HG03565 (cell line): ENCODE measurements at regions not wholly inside any gene's neighbourhood (a gene's known extent, or its start where the extent isn't known, plus 50 kb on each side); places are given as distances from the start of the nearest gene placed in this dataset.
"Not testable (repeated sequence)": the region's sequence is repeated elsewhere in the genome, so short reads cannot be mapped to it uniquely, and the experiment has no call there.

Experiments
- ATAC-seq: cut with Tn5 transposase; IDR thresholded peaks from one replicate; pipeline ENCODE4 v1.9.1; 2021; ENCODE audit warnings: mild to moderate bottlenecking, moderate library complexity; ENCODE audit not compliant: unreplicated experiment

DNA sequence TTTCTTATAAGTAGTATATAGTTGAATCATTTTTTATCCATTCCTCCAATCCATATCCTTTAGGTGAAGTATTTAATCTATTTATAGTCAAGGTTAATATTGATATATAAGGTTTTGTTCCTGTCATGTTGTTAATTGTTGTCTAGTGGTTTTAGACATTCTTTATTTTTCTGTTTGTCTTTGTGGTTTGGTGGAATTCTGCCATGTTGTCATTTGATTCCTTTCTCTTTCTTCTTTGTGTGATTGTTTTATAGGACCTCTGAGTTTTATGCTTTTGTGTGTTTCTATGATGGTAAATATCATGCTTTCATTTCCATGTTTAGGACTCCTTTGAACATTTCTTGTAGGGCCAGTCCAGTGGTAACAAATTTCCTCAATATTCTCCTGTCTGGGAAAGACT is 450.3 kb upstream of the BTBD3 start:
- no peak for ATAC-seq

DNA sequence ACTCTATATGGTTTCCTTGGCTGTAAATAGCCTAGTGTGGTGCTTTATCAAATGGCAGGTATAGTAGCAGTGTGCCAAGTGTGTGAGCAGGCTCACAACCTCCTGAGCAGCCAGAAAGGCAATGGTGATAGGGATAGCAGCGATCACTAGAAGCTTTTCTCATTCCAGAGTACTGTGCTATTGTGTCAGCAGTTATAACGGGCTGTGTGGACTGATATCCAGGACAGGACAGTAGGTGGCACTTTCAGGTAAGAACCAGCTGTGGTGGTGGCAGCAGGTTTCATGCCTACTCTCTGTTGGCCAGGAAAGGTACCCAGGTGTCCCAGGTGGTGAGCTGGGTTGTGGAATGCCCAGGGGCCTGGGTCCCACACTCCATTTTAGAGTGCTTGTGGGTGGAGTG is 448.8 kb upstream of the BTBD3 start:
- no peak for ATAC-seq

DNA sequence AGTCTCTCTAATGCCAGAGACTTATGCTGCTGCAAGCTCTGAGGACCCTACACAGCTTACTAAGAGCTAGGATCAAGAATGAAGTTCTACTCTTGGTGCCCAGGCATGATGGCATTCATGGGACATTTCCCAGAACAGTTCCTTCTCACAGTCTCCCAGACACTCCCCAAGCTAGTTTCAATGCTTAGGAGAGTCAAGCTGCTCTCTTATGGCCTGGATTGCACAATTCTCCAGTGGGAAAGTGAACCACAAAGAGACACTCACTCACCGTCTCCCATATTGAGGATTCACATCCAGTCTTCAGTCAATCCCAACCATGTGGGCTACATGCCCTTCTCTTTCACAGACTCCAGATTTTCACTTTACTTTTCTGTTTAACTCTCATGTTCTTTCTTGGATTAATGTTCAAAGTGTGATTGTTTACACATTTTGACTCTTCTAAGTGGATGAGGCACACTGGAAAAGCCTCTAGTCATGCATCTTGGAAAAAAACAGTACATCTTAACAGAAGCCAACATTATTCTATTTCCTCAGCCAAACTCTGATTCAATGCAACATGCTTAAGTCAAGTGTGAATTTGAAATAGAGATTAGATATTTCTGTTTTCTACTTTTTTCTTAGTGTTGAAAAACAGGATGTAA is 447.8 kb upstream of the BTBD3 start:
- no peak for ATAC-seq

DNA sequence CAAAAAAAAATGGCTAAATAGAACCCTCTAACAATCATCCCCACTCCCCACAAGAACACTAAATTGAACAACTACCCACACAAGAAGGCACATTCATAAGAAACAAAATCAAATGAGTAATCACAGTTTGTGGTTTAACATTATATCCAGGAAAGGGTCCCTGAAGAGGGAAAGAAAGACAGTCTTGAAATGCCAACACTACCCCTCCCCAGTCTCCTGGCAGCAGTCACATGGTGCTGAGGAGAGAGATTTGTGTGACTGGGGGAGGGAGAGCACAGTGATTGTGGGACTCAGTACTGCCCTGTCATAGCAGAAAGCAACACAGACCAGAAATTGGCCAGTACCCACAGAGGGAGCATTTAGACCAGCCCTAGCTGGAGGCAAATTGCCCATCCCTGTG is 443.7 kb upstream of the BTBD3 start:
- ATAC-seq: no peak

DNA sequence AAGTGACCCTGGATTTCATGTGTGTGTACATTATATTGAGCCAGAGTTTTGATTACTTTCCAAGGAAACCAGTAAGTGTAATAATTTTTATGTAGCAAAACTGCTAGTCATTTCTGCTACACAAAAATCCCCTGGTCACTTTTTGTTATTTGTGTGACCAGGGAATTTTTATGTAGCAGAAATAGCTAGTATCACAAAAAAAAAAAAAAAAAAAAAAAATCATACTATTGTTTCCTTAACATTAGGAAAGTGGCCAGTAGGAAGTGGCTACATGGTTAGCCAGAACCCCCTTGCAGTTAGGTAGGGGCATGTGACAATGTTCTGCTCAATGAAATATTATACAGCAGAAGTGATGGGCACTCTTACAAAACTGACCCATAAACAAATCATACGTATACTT is 434.0 kb upstream of the BTBD3 start:
- no peak for ATAC-seq

DNA sequence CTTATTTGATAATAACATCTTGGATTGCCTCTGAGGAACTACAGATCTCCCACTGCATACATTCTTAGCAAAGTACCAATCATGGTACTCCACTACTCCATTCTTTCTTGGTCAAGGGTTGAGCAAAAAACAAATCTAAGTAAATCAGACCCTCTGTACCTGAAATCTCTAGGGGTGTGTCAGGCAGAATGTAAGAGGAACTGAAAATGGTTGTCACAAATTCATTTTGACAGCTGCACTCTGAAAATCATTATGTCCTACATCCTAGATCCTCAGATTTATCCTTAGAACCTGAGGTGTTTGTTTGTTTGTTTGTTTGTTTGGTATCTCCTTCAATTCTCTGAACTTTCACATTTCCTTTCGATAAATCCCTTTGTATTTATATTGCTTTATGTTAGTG is 433.2 kb upstream of the BTBD3 start:
- no peak for ATAC-seq

DNA sequence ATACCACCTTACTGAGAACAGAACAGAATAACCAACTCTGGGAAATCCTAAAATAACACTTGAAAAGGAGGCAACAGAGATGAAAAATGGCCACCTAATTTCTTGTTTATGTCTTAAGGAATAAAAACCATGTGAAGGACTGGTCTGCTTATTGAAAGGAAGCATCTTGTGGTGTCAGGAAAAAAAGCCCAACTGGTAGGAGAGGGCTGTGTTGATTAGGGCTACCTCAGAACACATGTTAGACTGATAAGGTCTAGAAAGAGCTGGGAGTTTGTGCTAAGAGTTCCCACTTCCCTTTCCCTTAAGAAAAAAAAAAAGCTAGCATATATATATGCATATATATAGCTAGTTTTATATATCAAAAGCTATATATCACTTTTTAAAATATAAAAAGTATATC is 425.3 kb upstream of the BTBD3 start:
- no peak for ATAC-seq

DNA sequence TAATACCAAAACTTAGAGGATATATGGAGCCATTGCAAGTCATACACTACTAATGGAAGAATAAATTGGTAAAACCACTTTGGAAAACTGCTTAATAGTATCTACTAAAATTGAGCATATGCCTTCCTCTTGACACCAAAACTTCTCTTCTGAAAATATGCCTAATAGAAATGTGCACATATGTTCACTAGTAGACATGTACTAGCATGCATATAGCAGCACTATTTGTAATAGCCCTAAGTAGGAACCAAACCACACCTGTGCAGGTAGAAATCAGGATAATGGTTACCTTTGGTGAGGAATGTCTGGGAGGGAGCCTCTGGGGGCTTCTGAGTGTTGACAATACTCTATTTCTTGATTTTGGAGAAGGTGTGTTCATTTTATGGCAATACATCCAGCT is 424.8 kb upstream of the BTBD3 start:
- no peak for ATAC-seq

DNA sequence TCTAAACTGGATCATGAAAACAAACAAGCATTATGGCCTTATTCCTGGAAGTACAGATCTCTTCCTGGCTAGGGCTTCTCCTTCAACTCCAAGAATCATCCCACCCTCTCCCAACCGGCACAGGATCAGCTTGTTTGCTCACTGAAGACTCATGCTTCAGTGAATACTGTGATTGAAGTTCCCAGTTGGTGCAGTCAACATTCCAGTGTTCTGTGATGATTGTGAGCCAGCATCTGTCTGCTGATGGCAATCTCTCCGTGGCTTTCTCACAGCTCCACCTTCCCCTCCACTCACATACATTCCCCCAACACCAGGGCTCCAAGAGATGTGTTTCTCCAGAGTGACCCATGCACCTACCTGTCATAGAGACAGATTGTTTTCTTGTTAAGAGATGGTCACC is 421.3 kb upstream of the BTBD3 start:
- no peak for ATAC-seq

DNA sequence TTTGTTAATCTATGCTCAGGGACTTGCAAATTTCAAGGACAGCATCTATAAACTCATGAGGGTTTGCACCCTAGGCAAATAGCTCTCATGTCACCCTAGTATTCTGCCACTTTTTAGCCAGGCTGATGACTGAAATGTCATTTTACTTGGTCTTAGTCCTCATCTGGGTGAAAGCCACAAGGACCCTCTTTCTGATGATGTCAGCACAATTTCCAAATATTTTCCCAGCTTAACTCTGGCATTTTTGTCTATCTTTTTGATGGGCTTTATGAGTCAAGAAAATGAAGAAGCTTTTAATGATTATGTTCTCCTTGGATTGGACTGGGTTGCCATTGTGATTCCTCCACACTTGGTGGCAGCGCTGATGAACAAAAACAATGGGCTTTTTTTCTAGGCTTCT is 420.1 kb upstream of the BTBD3 start:
- ATAC-seq: no peak

DNA sequence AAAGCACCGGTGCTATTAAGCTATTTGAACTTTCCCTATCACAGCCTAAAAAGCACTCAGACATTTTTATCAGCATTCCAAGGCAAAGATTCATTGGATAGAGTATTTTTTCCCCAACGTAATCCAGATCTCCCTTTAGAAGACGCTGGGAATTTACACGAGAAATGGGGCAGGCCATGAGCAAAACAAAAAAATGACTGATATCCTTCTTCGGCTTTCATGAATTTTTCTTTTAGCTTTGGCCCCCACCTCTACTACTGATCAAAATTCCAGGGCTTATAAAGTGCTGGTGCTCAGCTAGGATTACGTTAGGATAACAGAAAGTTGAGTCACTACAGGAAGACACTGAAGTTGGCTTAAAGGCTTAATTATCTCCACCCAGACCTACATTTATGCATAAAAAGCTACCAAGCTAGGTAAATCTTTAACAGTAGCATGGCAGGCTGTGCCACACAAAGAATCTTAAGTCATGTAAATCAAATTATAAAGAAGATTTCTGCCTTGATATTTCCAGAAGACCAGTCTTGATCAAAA is 418.5 kb upstream of the BTBD3 start:
- ATAC-seq: no peak

DNA sequence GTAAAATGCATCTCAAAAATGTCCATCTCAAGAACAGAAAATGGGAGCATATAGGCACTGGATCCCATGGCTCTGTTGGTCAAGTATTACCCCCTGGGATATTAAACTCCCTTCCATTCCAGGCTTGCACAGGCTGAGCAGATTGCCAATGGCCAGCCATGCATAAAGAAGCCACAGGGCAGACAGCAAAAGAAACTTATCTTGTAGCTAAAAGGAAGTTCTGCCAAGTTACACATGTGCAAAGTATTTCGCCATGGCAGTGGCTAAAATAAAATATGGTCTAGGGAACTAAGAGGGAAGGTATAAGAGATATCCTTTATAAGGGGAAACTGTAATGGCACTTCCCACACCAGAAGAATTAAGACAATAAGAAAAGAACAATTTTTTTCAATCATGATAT is 415.6 kb upstream of the BTBD3 start:
- ATAC-seq: no peak

DNA sequence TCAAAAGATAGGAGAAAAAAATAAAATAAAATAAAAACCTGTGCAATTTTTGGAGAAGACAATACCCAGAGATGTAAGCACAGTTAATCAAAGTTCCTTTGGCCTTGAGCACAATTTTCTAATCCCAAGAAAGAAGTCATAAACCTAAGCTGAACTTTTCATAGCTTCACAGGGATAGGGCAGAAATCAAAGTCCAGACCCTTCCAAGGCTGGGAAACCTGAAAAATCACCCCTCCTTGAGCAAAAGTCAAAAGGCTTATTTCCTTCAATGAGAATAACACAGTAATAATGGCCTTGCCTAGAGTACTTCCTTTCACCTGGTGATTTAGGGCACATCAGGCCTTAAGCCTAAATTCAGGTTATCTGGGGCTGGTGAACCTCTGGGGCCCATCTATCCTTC is 415.0 kb upstream of the BTBD3 start:
- ATAC-seq: no peak

DNA sequence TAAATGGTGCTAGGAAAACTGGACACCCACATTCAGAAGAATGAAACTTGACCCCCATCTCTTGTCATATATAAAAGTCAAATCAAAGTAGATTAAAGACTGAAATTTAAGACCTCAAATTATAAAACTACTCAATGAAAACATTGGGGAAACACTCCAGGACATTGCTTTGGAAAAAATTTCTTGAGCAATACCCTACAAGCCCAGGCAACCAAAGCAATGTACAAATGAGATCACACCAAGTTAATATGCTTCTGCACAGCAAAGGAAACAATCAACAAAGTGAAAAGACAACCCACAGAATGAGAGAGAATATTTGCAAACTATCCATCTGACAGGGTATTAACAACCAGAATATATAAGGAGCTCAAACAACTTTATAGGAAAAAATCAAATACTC is 407.9 kb upstream of the BTBD3 start:
- ATAC-seq: no peak

DNA sequence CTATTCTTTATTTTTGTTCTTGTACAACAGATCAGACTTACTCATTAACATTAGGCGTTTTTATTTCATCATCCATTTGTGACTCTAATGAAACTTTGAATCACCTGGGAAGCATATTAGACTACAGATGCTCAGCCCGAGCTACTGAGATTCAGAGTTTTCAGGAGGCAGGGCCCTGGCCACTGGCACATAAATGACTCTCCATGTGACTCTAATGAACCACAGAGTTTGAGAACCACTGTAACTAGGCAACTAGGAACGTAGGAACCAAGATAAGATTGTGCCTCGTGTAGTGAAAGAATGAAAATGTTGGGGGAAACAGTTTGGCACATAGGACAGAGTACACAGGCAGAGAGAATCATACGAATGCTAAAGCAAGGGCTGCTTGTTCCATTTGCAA is 405.9 kb upstream of the BTBD3 start:
- ATAC-seq: no peak

DNA sequence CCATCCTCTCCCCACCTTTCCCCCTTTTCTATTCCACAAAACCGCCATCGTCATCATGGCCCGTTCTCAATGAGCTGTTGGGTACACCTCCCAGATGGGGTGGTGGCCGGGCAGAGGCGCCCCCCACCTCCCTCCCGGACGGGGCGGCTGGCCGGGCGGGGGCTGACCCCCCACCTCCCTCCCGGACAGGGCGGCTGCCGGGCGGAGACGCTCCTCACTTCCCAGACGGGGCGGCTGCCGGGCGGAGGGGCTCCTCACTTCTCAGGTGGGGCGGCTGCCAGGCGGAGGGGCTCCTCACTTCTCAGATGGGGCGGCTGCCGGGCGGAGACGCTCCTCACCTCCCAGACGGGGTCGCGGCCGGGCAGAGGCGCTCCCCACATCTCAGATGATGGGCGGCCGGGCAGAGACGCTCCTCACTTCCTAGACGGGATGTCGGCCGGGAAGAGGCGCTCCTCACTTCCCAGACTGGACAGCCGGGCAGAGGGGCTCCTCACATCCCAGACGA is 404.4 kb upstream of the BTBD3 start:
- not testable (repeated sequence) for ATAC-seq

DNA sequence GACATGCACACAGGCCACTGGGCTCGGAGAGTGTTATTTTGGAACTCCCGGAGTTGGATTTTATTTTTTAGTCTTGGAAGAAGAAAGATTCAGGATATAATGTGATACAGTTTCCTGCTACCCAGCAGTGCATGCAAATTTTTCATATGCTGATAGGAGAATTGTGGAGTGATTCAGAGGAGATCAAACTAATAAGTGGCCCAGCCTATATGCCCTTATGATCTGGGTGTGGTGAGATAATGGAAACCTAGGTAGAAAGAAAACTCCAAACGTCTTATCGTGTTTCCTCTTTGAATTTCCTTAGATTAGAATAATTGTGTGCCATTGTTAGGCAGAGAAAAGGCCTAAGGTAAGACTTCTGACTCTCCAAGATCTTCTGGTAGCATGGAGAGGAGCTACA is 401.2 kb upstream of the BTBD3 start:
- no peak for ATAC-seq

DNA sequence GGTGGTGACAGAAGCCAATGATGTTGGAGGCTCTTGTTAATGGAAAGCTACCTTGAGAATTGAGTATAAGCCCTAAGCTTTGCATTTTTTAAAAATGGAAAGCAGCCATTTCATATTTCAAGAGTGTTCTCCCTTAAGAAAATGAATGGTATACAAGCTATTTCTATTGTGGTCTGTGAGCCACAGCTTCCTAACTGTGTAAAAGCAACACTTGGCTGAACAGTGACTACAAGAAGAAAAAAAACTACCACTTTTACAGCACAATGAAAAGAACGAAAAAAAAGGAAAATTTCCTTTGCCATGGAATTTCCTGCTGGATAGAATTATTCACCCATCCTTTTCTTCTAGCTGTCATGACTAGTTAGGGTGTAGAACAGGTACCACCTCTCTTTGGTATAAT is 397.1 kb upstream of the BTBD3 start:
- ATAC-seq: no peak

DNA sequence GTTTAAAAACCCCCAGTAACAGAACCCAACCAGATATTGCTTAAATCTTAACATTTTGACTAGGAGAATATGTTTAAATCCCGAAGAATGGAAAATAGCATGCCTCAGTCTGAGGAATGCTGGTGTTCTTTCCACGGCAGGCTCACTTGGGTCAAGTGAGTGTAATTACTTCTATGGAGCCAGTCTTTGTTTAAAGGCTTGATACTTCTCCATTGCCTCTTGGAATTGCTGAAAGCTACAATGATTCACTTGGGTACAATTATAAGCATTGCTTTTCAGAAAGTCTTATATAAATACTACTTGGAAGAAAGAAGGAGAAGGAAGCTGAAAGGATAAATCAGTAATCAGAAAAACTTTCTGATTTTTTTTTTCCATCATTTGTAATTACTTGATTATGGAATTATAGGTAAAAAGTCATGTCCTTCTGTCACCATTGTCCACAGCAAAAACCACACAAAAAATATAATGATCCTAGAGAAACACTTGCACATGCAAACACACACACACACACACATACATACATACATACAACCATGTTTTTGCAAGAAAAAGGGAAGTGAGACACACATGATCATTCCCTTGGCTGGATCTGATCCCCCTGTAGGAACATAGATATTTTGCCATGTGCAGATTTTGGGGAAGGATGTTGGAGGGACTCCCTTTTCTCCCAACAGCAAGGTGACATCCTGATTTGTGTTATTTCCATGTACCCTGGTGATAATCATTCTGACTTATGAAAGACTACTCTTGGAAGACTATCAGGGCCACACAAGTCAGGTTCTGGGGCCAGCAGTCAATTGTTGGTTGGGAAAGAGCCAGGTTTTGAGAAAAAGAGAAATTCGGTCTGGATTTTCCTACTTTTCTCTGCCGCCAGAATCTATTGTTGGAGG is 396.0 kb upstream of the BTBD3 start:
- no peak for ATAC-seq

DNA sequence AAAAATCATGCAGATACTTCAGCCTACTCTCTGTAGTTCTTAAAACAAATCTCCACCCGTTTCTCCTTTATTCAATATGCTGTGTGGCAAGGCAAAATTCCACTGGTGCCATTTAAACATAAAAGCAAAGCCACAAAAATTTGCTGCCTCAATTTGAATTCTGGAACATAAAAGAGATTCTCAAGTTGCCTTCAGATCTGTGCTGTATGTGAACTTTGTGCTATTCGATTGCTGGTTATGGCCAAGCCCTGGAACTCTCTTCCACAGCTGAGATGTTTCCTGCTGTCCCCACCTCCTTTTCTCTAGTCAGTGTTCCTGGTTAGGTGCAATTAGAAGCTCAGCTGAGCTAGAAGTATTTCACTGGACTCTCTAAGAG is 395.3 kb upstream of the BTBD3 start:
- no peak for ATAC-seq

DNA sequence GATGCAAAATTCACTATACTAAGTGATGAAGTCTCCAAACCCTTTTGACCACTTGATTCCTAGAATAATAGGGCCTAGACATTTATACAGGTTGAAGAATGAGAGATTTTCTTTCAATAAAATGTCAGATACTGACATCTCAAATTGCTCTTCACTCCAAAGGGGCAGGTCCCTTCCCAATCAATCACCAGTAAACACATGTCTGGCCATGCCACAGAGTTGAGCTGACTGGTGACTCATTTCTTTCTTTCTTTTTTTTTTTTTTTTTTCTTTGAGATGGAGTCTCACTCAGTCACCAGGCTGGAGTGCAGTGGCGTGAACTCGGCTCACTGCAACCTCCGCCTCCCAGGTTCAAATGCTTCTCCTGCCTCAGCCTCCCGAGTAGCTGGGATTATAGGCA is 388.6 kb upstream of the BTBD3 start:
- ATAC-seq: no peak

DNA sequence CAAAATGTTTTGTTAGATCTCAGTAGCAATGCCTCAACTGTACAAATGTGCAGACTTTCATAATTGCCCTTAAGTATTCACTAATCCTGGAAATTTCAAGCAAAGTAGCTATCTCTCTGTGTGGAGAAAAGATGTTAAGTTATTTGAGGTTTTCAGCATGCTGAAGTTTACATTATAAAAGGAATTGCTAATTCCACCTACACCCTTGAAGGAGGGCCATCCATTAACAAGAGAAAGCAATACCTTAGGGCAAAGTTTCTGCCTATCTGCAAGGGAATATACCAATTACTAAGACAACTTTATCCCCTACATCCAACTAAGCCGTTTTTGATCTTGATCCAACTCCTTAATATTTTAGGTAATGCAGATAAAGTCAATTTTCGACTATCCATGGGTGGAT is 380.7 kb upstream of the BTBD3 start:
- ATAC-seq: no peak
